ENCODE measurements at regions not wholly inside any gene's neighbourhood (a gene's known extent, or its start where the extent isn't known, plus 50 kb on each side); places are given as distances from the start of the nearest gene placed in this dataset.

- H3K27me3 ChIP-seq, result no peaks in the 10 kb centered on the region
- intact Hi-C loops (cut with DNase I), result no loop called here
- no peaks in the 10 kb centered on the region for H3K4me1 ChIP-seq
- no peaks in the 10 kb centered on the region for H3K9me3 ChIP-seq
- TF ChIP-seq POLR2A (IDR thresholded peaks at IDR 0.05) (no peak), CTCF (IDR thresholded peaks at IDR 0.05) (no peak)
- DNase-seq (no peak), ATAC-seq (no peak)
- no peak overlapping the region for H3K4me3 ChIP-seq
- H3K36me3 ChIP-seq (replicated peaks in 1 of 2; ENCODE audit: insufficient read depth in 1 of 2, low read depth in 2 of 2), result no peaks in the 10 kb centered on the region
- 87 to 89% methylated on average over 10 of the region's 10 CpGs for whole genome bisulfite sequencing, 2 donors
- no peak overlapping the region for H3K27ac ChIP-seq
Observed at GRCh38 chrY:7433817-7434809, 522.6 kb upstream of the AMELY start.

- Histone ChIP-seq H3K27me3 (no peaks in the 10 kb centered on the region), H3K27ac (no peak overlapping the region), H3K9me3 (no peaks in the 10 kb centered on the region), H3K4me3 (no peak overlapping the region), H3K4me1 (no peaks in the 10 kb centered on the region), H3K36me3 (replicated peaks in 1 of 2; ENCODE audit: insufficient read depth in 1 of 2, low read depth in 2 of 2) (no peaks in the 10 kb centered on the region)
- TF ChIP-seq POLR2A (IDR thresholded peaks at IDR 0.05) (no peak), CTCF (IDR thresholded peaks at IDR 0.05) (no peak)
- WGBS, 2 donors, result 81 to 85% methylated on average over 2 to 3 of the region's 3 CpGs
- DNase-seq (no peak), ATAC-seq (no peak)
- intact Hi-C loops (cut with DNase I), result no loop called here
Observed at GRCh38 chrY:7419165-7419564, 507.6 kb upstream of the AMELY start.

- WGBS, 2 donors, result 91 to 92% methylated on average over 13 to 16 of the region's 16 CpGs
- Histone ChIP-seq H3K27ac (no peak overlapping the region), H3K36me3 (replicated peaks in 1 of 2; ENCODE audit: insufficient read depth in 1 of 2, low read depth in 2 of 2) (no peaks in the 10 kb centered on the region), H3K4me3 (no peak overlapping the region), H3K27me3 (no peaks in the 10 kb centered on the region), H3K9me3 (no peaks in the 10 kb centered on the region), H3K4me1 (no peaks in the 10 kb centered on the region)
- DNase-seq (no peak), ATAC-seq (no peak)
- TF ChIP-seq CTCF (IDR thresholded peaks at IDR 0.05) (no peak), POLR2A (IDR thresholded peaks at IDR 0.05) (no peak)
- intact Hi-C loops (cut with DNase I), result no loop called here
Observed at GRCh38 chrY:7417946-7418345, 506.4 kb upstream of the AMELY start.

GRCh38 chrY:7416406-7416805 is 504.9 kb upstream of the AMELY start:
- ATAC-seq, result no peak
- 64 to 65% methylated on average over 3 of the region's 3 CpGs for WGBS, 2 donors
- Histone ChIP-seq H3K4me3 (no peak overlapping the region), H3K27ac (no peak overlapping the region), H3K27me3 (no peaks in the 10 kb centered on the region), H3K4me1 (no peaks in the 10 kb centered on the region), H3K9me3 (no peaks in the 10 kb centered on the region), H3K36me3 (replicated peaks in 1 of 2; ENCODE audit: insufficient read depth in 1 of 2, low read depth in 2 of 2) (no peaks in the 10 kb centered on the region)
- TF ChIP-seq CTCF (IDR thresholded peaks at IDR 0.05) (no peak), POLR2A (IDR thresholded peaks at IDR 0.05) (no peak)
- no peak for DNase-seq
- intact Hi-C loops (cut with DNase I), result no loop called here
